Fibroblast of mammary gland (primary cell): ENCODE measurements at regions not wholly inside any gene's neighbourhood (a gene's known extent, or its start where the extent isn't known, plus 50 kb on each side); places are given as distances from the start of the nearest gene placed in this dataset.

Experiments
- DNase-seq: peaks from one replicate; pipeline ENCODE4 v3.0.0-alpha.2; 2010; ENCODE audit warnings: low read depth
- H3K4me3 ChIP-seq: 2 replicates; pipeline ENCODE4 v1.5.1; 2011; ENCODE audit warnings: low read depth, mild to moderate bottlenecking, low read length, moderate library complexity; ENCODE audit not compliant: control insufficient read depth
- TF ChIP-seq, protein P1 (sequence below): conservative IDR thresholded peaks from 2 replicates; pipeline ENCODE4 v1.5.1; 2011; ENCODE audit warnings: low read depth, low read length, inconsistent platforms; ENCODE audit not compliant: control insufficient read depth, insufficient read depth

DNA sequence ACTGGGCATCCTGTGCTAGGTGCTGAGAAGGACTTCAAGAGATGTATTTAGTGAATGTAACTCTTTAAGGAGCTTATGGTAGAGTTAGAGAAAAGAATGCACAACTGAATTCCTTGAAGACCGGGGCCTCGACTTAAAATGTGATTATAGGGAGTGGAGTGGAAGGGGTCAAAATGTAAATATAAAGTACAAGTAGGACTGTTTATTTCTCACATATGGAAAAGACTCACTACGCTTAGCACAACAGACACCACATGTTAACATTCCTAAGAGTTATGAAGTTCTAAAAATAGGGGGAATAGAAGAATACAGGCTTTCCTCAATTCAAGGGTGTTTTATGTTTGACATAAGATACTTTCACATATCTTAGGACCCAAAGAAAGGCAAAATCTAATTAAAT, 117.8 kb upstream of the OSMR start:
- no peak overlapping the region for H3K4me3 ChIP-seq
- DNase-seq: no peak
- TF ChIP-seq, protein P1, sequence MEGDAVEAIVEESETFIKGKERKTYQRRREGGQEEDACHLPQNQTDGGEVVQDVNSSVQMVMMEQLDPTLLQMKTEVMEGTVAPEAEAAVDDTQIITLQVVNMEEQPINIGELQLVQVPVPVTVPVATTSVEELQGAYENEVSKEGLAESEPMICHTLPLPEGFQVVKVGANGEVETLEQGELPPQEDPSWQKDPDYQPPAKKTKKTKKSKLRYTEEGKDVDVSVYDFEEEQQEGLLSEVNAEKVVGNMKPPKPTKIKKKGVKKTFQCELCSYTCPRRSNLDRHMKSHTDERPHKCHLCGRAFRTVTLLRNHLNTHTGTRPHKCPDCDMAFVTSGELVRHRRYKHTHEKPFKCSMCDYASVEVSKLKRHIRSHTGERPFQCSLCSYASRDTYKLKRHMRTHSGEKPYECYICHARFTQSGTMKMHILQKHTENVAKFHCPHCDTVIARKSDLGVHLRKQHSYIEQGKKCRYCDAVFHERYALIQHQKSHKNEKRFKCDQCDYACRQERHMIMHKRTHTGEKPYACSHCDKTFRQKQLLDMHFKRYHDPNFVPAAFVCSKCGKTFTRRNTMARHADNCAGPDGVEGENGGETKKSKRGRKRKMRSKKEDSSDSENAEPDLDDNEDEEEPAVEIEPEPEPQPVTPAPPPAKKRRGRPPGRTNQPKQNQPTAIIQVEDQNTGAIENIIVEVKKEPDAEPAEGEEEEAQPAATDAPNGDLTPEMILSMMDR: no peak

DNA sequence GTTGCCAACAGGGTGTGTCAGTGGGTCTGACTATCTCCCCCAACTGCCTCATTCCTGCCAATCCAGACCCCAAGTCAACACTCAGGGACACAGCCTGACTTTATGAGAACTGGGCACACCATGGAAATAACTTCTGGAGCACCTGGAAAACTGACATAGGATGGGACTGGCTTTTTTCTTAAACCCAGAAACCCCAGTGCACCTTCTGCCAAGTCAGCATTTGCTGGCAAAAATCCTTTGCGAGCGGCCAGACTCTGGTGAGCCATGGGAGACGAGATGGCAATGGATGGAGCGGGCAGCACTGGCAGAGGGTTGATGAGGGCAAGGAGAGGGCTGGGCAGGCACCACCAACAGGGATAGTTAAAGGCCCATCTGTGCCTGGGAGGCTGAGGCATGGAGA, 114.4 kb upstream of the OSMR start:
- no peak for DNase-seq
- TF ChIP-seq, protein P1: no peak
- H3K4me3 ChIP-seq: no peak overlapping the region

DNA sequence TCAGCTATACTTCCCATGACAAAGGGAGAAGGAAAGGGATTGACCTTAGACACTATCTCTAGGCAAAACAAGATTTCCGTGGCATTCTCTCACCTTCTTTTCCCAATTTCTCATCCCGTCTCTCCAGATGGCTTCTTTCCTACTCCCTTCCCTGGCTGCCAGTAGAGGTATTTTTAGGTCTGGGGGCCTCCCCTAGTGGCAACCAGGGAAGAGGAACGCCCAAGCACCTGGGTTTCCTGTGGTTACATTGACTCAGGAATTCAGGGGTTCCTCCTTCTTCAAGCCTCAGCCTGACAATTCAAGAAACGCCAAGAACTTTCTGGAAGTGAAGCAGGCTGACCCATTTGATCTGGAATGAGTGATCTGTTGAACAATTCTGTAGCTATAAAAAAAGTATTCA, 111.5 kb upstream of the OSMR start:
- DNase-seq: no peak
- H3K4me3 ChIP-seq: no peak overlapping the region
- TF ChIP-seq, protein P1: no peak

DNA sequence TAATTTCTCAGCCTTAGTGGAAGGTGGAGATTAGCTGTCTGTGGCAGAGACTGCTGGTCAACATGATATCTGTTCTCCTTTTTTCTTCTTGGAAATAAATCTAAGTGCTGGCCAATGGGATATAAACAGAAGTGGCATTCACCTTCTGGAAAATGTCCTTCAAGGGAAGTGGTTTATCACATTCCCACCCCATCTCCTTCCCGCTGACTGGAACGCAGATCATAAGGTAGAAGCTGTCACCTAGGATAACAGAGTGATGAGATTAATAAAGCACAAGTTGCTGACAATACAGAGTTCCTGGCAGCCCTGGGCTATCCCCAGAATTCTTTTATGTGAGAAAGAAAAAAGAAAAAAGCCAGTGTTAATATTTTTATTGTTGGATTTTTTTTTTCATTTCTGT, 109.7 kb upstream of the OSMR start:
- no peak for DNase-seq
- H3K4me3 ChIP-seq: no peak overlapping the region
- TF ChIP-seq, protein P1: no peak

DNA sequence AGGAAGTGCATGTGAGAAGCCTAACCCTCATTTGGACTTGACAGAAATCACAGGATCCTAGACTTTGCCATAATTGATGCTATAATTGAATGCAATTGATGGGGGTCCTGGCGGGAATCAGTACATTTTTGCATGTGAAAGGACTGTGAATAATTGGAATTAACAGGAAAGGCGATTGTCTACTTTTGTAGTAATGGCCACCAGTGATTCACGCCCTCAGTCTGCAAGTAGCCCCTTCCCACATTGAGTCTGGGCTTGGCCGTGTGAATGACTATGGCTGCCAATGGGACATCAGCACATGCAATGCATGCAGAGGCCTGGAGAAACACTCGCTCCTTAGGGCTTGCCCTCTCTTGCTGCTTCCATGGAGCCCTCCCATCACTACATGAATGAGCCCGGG, 107.8 kb upstream of the OSMR start:
- H3K4me3 ChIP-seq: no peak overlapping the region
- TF ChIP-seq, protein P1: no peak
- no peak for DNase-seq

DNA sequence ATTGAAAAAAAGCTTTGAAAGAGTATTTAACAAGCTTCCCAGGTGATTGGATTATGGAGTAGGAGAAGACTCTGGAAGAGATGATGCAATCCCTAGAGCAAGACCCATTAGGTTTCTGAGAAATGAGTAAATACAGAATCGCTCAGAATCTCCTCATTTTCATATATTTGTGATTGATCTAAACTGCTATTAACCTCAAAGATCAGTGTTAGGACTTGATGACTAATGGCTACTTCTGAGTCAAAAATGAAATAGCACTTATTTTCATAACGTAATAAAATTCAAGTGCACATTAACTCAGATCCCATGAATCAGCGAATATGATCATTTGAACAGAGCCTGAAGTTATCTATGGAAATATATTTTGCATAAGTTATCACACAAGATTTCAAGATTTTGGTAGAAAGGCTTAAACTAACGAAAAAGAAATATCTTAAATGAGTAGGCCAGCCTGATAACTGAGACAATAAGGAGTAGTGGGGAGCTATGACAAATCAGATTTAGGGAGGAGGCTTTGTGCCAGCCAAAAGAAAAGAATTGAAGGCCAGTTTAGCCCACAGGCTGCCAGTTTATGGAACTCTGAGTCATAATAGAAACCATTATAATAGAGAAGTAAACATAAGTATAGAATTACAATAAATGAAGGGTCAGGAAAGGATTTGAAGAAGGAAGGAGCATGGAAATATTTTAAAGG, 106.7 kb upstream of the OSMR start:
- DNase-seq: peak; percentile 58

More for the DNA sequence above, 106.7 kb upstream of the OSMR start:
- no peak overlapping the region for H3K4me3 ChIP-seq
- TF ChIP-seq, protein P1: no peak
